HG02642 (cell line): ENCODE measurements at regions not wholly inside any gene's neighbourhood (a gene's known extent, or its start where the extent isn't known, plus 50 kb on each side); places are given as distances from the start of the nearest gene placed in this dataset.
"Not testable (repeated sequence)": the region's sequence is repeated elsewhere in the genome, so short reads cannot be mapped to it uniquely, and the experiment has no call there.

Experiments used
- ATAC-seq: cut with Tn5 transposase; IDR thresholded peaks from one replicate; pipeline ENCODE4 v1.9.1; 2021; ENCODE audit warnings: mild to moderate bottlenecking; ENCODE audit not compliant: unreplicated experiment, poor library complexity

DNA sequence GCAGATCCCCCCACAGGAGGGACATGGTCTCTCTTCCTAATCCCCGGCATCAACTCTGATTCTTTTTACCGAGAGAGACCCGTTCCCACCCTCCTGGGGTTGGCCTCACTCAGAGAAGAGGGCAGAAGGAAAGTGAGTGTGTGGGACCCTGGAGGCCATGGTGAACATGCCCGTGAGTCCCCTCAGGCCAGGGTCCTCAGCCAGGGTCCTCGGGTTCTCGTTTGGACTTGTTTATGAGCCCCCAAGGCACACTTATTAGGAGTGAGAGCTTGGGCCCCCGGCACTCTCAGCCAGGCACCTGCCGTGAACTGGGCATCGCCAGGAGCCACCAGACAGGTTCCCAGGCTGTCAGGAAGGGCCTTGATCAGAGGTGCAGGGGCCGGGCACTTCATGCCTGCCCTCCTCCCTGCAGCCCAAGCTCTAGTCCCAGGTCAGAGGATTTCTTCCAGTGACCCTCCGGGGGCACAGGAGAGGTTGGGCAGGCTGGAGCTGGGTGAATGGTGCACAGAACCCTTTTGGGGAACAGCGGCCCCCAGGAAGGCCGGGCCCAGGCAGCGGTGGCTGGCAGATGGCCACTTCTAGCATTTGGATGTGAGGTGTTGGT is 122.6 kb downstream of the CRYAA start:
- ATAC-seq = no peak

DNA sequence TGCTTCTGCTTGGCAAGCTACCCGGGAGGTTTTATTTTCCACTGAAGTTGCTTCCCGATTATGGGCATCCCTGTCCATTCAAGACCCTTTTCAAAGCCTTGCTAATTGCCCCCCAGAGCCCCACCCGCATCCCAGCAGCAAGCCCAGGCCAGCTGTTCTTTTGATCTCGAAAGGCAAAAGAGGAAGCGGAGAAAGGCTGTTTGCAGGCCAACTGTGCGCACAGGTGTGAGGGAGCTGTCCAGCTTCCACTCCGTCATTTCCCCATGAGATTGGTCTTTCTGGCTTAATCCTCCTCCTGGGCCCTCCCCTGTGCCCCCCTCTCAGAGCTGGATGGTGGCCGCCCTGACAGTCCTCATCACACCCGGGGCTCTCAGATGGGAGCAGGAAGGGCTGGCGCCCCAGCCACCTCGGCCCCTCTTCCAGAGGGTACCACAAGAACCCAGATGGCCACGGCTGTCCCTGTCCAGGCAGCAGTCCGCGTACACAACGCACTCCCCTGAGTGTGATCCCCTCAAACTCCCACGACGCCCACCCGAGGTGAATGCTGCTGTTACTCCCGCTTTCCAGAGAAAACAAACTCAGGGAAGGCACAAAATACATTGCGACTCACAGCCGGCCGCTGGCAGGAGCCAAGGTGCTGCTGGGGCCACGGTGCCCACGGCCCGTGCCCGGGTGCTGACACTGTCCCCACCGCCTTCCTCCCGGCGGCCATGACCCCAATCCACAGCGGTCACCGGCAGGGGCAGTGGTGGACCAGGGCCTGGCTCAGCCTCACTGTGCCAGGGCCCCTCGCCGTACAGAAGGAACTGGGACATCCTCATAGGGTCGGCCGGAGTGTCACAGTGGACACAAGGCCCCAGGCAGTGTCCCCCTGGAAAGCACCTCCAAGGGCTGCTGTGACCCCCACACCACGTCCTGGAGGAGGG is 121.9 kb downstream of the CRYAA start:
- no peak for ATAC-seq

DNA sequence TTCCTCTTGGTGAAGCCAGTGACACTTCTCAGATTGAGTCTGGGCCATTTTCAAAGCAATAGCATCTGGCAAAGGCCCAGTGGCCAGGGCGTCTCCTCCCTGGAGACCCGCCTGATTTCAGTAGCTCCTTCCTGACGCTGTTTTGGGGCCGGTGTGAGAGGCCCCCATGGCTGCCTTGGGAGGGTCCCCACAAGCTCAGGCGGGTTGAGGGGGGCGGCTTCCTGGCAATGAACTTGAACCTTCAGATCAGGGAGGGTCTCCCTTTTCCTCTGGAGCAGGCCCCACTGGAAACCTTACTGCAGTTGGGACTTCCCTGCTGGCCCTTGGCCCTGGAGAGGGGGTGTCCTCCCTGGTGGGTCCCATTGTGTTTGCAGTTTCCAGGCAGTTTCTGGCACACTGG is 121.2 kb downstream of the CRYAA start:
- no peak for ATAC-seq

DNA sequence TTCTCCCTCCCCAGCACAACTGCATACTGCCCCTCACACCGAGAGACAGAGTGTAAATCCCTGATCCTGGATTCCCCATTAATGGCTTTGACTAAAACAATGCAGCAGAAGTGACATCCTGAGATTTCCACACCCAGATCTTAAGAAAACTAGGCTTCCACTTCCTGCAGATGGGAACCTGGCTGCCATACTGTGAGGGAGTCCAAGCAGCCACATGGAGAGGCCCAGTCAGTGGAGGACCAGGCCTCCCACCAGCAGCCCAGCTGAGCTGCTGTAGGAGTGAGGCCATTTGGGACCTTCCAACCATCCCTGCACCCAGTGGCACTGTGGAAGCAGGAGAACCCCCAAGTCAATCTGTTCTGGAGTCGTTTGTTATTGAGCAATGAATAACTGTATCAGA is 120.6 kb downstream of the CRYAA start:
- no peak for ATAC-seq

DNA sequence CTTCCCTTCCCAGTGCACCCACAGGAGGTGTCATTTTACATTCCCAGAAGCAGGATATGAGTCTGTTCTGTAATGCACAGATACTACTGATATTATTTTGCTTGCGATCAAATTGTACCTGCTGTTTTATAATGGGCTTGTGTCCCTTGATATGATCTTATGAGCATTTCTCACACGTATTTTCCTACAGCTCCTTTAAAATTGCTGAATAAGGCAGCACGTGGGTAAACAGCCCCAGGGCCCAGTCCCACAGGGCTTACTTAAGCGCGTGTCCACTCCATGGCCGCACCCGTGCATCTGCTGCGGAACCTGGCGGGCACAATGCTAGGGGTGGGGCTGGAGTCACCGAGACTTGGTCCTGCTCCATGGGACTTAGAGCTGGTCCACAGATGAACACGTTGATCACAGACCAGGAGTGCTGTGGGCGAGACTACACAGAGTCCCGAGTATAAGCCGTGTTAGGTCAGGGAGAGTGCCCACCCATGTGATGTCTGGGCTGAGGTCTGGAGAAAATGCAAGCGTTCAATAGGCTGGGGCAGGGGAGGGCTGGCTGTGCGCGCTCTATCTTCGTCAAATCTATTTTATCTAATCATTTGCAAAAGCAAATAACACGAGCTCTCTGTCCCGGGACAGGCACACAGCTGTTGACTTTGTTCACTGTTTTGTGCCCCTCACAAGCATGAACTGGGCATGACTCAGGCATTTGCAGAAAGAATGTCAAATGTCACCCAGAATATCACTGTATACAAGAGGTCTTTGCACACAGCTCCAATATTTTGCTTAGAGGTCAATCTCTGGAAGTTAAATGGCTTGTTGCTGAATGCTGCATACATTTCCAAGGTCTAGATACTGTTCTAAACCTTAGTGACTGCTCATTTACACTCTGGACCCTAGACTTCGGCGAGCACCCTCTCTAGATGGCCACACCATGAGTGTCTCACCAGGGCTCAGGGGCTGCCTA is 119.3 kb downstream of the CRYAA start:
- ATAC-seq = no peak

DNA sequence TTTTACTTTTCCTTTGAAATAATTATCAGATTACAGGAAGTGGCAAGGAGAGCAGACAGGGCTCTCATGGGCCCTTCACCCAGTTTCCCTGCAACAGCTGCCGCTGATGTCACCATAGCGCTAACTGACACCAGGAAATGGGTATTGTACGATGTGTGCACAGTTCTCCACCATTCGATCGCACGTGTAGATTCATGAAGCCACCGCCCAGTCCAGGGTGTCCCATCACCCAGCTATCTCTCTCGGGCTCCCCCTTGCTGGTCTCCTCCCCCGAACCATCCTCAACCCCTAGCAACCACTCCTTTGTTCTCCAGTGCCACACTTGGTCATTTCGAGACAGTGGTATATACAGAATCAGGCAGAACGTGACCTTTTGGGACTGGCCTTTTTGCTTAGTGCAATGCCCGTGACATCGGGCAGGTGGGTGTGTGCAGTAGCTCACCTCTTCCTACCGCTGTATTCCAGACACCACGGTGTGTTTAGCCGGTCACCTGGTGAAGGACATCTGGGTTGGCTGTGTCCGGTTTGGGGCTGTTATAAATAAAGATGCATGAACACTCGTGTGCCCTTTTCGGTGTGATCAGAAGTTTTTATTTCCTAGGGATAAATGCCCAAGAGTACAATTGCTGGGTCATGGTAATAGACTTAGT is 118.4 kb downstream of the CRYAA start:
- ATAC-seq = no peak

DNA sequence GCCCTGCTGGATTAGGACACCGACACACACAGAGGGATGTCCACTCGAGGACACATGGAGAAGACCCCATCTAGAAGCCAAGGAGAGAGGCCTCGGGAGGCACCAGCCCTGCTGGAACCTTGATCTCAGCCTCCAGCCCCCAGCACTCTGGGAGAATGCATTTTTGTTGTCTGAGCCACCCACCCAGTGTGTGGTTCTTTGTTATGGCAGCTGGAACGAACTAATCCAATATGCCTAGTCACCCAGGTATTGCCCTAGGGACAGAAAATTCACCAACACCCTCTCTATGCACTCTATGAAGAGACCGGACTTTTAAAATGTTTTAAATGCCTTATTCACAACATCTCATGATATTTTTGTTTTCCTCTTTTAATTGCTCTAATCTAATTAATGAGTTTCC is 117.4 kb downstream of the CRYAA start:
- no peak for ATAC-seq

DNA sequence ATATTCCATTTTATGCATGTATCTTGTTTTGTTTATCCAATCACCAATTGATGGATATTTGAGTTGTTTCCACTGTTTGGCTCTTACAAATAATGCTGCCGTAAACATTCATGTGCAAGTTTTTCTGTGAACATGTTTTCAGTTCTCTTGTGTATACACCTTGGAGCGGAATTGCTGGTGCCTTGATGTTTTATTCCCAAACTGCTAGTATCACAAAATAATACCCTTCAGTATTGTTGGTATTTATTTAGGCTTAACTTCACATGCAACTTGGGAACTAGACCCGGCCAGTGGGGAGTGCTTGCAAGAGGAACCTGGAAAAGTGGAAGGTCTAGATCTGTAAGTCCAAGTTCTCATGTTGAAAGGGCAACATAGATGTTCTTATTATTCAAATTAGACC is 115.9 kb downstream of the CRYAA start:
- ATAC-seq = no peak

DNA sequence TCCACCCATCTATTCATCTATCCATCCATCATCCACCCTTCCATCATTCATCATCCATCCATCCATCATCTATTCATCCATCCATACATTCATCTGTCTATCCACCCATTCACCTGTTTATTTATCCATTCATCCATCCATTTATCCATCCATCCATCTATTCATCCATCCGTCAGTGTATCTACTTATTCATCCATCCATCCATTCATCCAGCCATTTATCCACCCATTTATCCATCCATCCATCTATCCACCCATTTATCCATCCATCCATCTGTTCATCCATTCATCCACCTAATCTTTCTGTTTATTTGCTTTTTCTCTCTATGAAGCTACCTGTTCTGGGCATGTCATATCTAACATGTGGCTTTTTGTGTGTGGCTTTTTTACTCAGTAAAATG is 115.4 kb downstream of the CRYAA start:
- no peak for ATAC-seq

DNA sequence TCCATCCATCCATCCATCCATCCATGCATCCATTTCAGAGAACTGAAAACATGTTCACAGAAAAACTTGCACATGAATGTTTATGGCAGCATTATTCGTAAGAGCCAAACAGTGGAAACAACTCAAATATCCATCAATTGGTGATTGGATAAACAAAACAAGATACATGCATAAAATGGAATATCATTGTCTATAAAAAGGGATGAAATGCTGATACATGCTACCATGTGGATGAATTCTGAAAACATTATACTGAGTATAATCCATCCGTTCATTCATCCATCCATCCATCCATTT is 115.1 kb downstream of the CRYAA start:
- not testable (repeated sequence) for ATAC-seq

DNA sequence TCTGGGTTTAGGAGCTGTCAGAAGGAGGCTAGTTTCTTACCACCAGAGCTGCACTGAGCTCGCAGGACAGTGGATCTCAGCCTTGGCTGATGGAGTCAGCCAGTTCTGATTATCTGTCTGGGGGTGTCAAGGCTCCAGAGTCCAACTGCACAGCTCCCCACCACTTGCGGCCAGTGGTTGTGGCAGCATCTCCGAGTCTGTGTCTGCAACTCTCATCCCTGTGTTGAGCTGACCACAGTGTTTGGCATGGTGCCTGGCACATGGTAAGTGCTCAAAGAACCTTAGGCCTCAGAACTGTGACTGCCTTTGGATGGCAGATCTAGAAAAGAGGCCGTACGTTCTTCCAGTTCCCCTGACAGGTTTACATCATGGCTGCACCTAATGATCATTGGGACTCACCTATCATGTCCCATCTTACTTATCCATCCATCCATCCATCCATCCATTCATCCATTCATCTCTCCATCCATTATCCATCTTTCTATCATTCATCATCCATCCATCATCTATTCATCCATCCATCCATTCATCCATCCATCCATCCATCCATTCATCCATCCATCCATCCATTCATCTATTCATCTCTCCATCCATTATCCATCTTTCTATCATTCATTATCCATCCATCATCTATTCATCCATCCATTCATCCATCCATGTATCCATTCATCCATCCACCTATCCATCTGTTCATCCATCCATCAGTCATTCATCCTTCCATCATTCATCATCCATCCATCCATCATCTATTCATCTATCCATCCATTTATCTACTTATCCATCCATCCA is 114.5 kb downstream of the CRYAA start:
- no peak for ATAC-seq

DNA sequence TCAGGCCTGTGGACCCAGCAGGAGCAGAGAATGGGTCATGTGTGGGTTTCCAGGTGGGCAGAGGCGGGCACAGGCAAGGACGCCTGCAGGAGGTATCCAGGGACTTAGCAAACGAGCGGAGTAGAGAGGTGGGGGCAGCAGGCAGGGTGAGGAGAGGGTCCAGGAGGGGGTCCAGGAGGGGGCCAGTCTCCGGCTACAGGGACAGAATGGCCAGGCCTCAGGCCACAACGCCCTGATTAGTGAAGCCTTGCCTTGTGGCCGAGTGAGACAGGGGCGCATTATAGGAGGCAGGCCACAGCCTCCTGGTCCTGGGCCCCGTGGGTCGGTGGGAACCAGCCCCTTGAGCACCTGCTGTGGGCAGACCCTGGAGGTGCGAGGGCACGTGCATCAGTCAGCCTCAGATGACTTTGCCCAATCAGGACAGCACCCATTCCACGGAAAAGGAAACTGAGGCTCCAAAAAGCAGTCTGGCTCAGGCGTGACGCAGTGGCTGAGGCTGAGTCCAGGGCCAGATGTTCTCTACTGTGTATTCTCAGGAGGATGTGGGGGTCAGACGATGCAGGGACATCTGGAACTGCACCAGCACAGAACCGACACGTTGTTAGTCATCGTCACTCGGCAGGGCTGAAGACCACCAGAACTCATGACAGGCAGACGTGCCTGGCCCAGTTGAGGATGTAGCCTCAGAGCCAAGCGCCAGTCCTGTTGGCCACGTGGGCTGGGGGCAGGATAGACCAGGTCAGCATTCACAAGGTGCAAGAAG is 113.7 kb downstream of the CRYAA start:
- ATAC-seq = no peak

DNA sequence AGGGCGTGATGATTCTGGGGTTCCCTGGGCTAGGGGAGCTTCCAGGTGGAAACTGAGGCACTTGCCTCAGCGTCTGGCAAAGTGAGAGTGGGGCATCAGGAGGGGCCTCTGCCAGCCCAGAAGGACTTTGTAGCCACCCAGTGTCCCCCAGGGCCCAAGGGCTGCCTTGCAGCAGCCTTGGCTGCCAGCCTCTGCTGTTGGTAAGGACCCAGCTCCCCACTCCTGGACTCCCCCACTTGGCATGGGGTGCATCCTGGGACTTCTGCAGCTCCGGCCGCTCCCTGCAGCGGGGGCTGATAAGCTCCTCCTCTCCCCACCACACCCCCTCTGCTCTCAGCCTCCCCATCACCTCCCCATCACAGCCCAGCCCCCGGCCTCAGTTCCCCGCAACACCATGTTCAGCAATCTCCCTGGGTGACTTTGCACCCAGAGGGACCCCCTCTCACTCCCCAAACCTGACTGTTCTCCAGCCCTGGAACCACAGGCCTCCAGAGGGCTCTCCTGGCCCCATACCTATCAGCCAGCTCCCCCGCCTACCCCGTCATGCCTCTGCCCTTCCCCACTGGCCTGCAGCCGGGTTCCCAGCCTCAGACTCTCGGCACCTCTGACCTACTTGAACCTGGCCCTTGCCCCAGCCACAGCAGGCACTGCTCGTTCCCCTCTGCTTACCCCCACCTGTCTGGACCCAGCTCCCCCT is 113.0 kb downstream of the CRYAA start:
- ATAC-seq = no peak

DNA sequence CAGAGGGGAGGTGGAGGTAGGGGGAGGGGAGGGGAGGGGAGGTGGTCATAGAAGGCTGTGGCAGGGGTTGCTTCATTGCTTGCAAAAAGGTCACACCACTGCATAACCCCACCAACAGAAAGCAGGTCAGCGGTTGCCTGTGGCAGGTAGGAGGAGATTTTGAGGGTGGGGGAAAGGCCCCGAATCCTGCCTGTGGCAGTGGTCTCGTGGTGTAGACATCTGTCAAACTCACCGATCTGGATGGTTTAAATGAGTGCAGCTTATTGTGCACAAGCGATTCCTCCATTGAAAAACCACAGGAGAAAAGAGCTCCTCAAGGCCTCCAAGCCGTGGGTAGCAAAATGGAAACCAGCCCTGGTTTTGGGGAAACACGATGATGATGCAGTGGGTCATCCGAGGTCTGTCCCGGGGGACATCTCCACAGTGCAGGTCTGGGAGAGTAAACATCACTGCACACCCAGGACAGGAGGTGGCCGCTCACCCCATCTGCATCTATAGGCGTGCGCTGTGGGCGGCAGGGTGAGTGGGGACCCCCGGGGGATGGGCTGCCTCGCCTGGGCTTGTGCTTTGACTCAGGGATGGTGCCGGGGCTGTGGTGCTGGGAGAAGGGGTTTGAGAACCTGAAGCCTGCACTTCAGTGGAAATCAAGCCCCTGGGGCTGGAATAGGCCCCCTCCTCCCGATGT is 112.3 kb downstream of the CRYAA start:
- ATAC-seq = no peak

DNA sequence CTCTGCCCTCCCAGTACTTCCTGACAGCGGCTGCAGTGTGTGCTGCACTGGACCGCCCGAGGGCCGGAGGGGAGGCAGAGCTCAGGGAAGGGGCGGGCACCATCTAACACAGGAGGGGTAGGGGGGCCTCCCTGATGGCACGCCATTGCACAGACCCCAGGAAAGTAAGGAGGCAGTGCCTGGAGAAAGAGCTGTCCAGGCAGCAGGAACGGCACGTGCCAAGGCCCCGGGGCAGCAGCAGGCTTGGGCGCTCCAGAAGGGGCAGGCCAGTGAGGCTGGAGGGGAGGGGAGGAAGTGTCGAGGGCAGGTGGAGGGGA is 110.7 kb downstream of the CRYAA start:
- ATAC-seq = no peak

DNA sequence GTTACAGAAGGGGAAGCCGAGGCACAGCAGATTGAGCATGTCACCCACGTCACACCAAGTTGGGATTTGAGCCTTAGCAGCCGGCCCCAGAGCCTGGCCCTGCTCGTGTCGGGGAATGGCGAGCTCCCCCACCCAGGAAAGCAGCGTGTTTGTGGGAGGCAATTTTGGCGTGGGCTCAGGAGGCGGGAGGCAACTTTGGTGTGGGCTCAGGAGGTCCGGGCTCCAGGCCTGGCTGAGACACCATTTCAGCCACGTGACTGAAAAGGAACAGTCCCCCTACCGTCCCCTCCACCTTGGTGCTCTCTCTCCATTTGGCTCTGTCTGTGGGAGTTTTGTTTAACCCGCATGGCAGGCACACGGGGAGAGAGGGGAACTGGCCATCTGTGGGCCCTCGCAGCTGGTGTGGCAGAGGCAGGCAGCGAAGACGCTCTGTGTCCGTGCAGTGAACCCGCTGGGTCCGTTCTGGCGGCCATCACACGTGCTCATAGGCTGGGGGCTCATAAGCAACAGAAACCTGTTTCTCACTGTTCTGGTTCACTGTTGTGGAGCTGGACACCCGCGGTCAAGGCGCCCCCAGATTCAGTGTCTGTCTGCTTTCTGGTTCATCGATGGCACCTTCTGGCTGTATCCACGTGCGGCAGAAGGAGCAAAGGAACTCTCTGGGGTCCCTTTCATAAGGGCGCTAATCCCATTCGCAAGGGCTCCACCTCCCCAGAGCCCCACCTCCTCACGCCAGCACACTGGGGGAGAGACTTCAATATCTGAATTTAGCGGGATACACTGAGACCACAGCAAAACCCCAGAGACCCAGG is 110.2 kb downstream of the CRYAA start:
- ATAC-seq = no peak

DNA sequence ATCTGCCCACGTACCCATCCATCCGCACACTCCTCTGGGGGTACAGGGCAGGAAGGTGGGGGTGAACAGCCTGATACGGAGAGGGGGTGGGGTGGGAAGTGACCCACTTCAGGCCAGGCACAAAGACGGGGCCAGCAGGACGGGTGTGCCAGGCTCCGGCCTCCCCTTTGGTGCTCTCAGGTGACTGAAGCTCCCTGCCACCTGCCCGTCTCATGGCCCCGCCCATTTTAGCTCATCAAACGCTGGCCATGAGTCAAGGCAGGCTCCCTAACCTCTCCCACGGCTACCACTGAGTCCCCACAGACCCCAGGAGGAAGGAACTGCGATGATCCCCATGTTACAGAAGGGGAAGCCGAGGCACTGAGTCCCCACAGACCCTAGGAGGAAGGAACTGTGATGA is 109.6 kb downstream of the CRYAA start:
- no peak for ATAC-seq
